WTC11 (cell line): ENCODE measurements at regions not wholly inside any gene's neighbourhood (a gene's known extent, or its start where the extent isn't known, plus 50 kb on each side); places are given as distances from the start of the nearest gene placed in this dataset.

Source experiments
- ATAC-seq: fragments of 200-7000 bp; cut with Tn5 transposase; 2 replicates; pipeline ENCODE4 v1.10.0; 2021; ENCODE audit warnings: mild to moderate bottlenecking, moderate library complexity
- CTCF ChIA-PET: fragments of 300-600 bp; sonication (Branson Sonifier 250); formaldehyde crosslinking; loops from one replicate; lab custom pipeline; 2021; ENCODE audit warnings: antibody characterized with exemption; lab: Charles Lee
- POLR2A ChIA-PET: fragments of 350-600 bp; sonication (Branson Sonifier 250); formaldehyde crosslinking; loops from one replicate; lab custom pipeline; 2021; ENCODE audit warnings: antibody characterized with exemption; lab: Charles Lee
- DNase-seq: peaks from one replicate; pipeline ENCODE4 v3.0.0; 2021; ENCODE audit warnings: low spot score
- H3K27ac Mint-ChIP-seq: 2 replicates; pipeline ENCODE4 v1.8.0; 2021; ENCODE audit warnings: mixed read lengths
- H3K27me3 Mint-ChIP-seq: 2 replicates; pipeline ENCODE4 v1.8.0; 2021; ENCODE audit warnings: low read depth, mild to moderate bottlenecking, moderate library complexity, mixed read lengths
- H3K36me3 Mint-ChIP-seq: 2 replicates; pipeline ENCODE4 v1.8.0; 2021; ENCODE audit warnings: mixed read lengths
- H3K4me1 Mint-ChIP-seq: 2 replicates; pipeline ENCODE4 v1.8.0; 2022; ENCODE audit warnings: mixed read lengths
- H3K4me3 Mint-ChIP-seq: 2 replicates; pipeline ENCODE4 v1.8.0; 2021; ENCODE audit warnings: mild to moderate bottlenecking, moderate library complexity, mixed read lengths
- H3K9me3 Mint-ChIP-seq: 2 replicates; pipeline ENCODE4 v1.8.0; 2021; ENCODE audit warnings: mixed read lengths
- AR ChIP-seq: fragments of 250-450 bp; sonication (Bioruptor Pico); IDR thresholded peaks from 2 replicates; pipeline ENCODE4 v1.9.0; 2021; ENCODE audit warnings: mild to moderate bottlenecking
- ARID4B ChIP-seq: sonication (generic); formaldehyde crosslinking; IDR thresholded peaks from 2 replicates; pipeline ENCODE4 v1.8.0; 2023; ENCODE audit warnings: missing genetic modification reagents, mild to moderate bottlenecking, borderline replicate concordance
- ATF2 ChIP-seq: sonication (generic); formaldehyde crosslinking; IDR thresholded peaks from 2 replicates; pipeline ENCODE4 v1.8.1; 2022; ENCODE audit warnings: low read depth, missing genetic modification reagents, borderline replicate concordance
- CREM ChIP-seq: sonication (generic); formaldehyde crosslinking; IDR thresholded peaks from 2 replicates; pipeline ENCODE4 v1.8.1; 2022; ENCODE audit warnings: mild to moderate bottlenecking, missing genetic modification reagents, moderate library complexity
- CTCF ChIP-seq: fragments of 200-600 bp; IDR thresholded peaks from 2 replicates; pipeline ENCODE4 v1.8.0; 2022; ENCODE audit warnings: antibody characterized with exemption
- E2F1 ChIP-seq: sonication (generic); formaldehyde crosslinking; IDR thresholded peaks from 2 replicates; pipeline ENCODE4 v1.8.0; 2022; ENCODE audit warnings: mild to moderate bottlenecking, missing genetic modification reagents
- FOXP4 ChIP-seq: sonication (generic); formaldehyde crosslinking; IDR thresholded peaks from 2 replicates; pipeline ENCODE4 v1.8.0; 2022; ENCODE audit warnings: mild to moderate bottlenecking, missing genetic modification reagents
- MYBL2 ChIP-seq: sonication (generic); formaldehyde crosslinking; IDR thresholded peaks from 2 replicates; pipeline ENCODE4 v1.8.1; 2023; ENCODE audit warnings: mild to moderate bottlenecking, moderate library complexity, missing genetic modification reagents
- NR1H2 ChIP-seq: sonication (generic); formaldehyde crosslinking; IDR thresholded peaks from 2 replicates; pipeline ENCODE4 v1.9.0; 2021; ENCODE audit warnings: mild to moderate bottlenecking, moderate library complexity, missing genetic modification reagents
- NR2C2 ChIP-seq: sonication (generic); formaldehyde crosslinking; IDR thresholded peaks from 2 replicates; pipeline ENCODE4 v1.8.0; 2022; ENCODE audit warnings: mild to moderate bottlenecking, missing genetic modification reagents
- RELA ChIP-seq: sonication (generic); formaldehyde crosslinking; IDR thresholded peaks from 2 replicates; pipeline ENCODE4 v1.8.1; 2022; ENCODE audit warnings: missing genetic modification reagents, mild to moderate bottlenecking, borderline replicate concordance
- TEAD1 ChIP-seq: sonication (generic); formaldehyde crosslinking; IDR thresholded peaks from 2 replicates; pipeline ENCODE4 v1.8.0; 2022; ENCODE audit warnings: mild to moderate bottlenecking, missing genetic modification reagents
- TEAD4 ChIP-seq: sonication (generic); formaldehyde crosslinking; IDR thresholded peaks from 2 replicates; pipeline ENCODE4 v1.8.0; 2022; ENCODE audit warnings: mild to moderate bottlenecking, missing genetic modification reagents
- USF1 ChIP-seq: sonication (generic); formaldehyde crosslinking; IDR thresholded peaks from 2 replicates; pipeline ENCODE4 v1.8.0; 2022; ENCODE audit warnings: mild to moderate bottlenecking, missing genetic modification reagents
- USF2 ChIP-seq: sonication (generic); formaldehyde crosslinking; IDR thresholded peaks from 2 replicates; pipeline ENCODE4 v1.8.1; 2023; ENCODE audit warnings: mild to moderate bottlenecking, missing genetic modification reagents, moderate library complexity
- ZNF219 ChIP-seq: sonication (generic); formaldehyde crosslinking; IDR thresholded peaks from 2 replicates; pipeline ENCODE4 v1.8.0; 2023; ENCODE audit warnings: missing genetic modification reagents, mild to moderate bottlenecking, borderline replicate concordance
- ZNF263 ChIP-seq: sonication (generic); formaldehyde crosslinking; IDR thresholded peaks from 2 replicates; pipeline ENCODE4 v1.8.1; 2022; ENCODE audit warnings: low read depth, mild to moderate bottlenecking, moderate library complexity, missing genetic modification reagents

GRCh38 chr9:81092057-81092456, 597.3 kb downstream of the TLE1 start (continued):
- TF ChIP-seq ATF2 (CRISPR knock-in tag): no peak
- no peak for TF ChIP-seq NR1H2 (CRISPR knock-in tag)
- no peak for TF ChIP-seq E2F1 (CRISPR knock-in tag)
- TF ChIP-seq USF2: no peak
- no peak for TF ChIP-seq CREM (CRISPR knock-in tag)
- TF ChIP-seq CTCF: no peak
- TF ChIP-seq FOXP4: no peak
- TF ChIP-seq ZNF263 (CRISPR knock-in tag): no peak

- no peaks in the 10 kb centered on the region; the same call in 1 of the 2 replicates for H3K36me3 Mint-ChIP-seq
- H3K27ac Mint-ChIP-seq: no peak overlapping the region
- no peaks in the 10 kb centered on the region for H3K27me3 Mint-ChIP-seq
- DNase-seq (no peak), ATAC-seq (no peak)
- POLR2A ChIA-PET: no interaction called here
- no peak overlapping the region for H3K4me3 Mint-ChIP-seq
- peaks cover 6% of the 10 kb centered on the region; the same call in 1 of the 2 replicates for H3K9me3 Mint-ChIP-seq
- CTCF ChIA-PET: no interaction called here
- H3K4me1 Mint-ChIP-seq: peaks cover under 1% of the 10 kb centered on the region; the same call in 1 of the 2 replicates
- TF ChIP-seq ATF2 (CRISPR knock-in tag) (no peak), ZNF219 (no peak), ARID4B (CRISPR knock-in tag) (no peak), NR2C2 (no peak), RELA (no peak), TEAD4 (CRISPR knock-in tag) (no peak), TEAD1 (CRISPR knock-in tag) (no peak), MYBL2 (CRISPR knock-in tag) (no peak), AR (no peak), USF1 (CRISPR knock-in tag) (no peak)
Observed at GRCh38 chr9:81088341-81088740, 601.0 kb downstream of the TLE1 start.
